GM12872 (cell line): ENCODE measurements at regions not wholly inside any gene's neighbourhood (a gene's known extent, or its start where the extent isn't known, plus 50 kb on each side); places are given as distances from the start of the nearest gene placed in this dataset.

Experiments used
- TF ChIP-seq, protein P1 (sequence below): IDR thresholded peaks from 3 replicates; pipeline ENCODE4 v1.5.1; 2011; ENCODE audit warnings: low read depth, mild to moderate bottlenecking, low read length, moderate library complexity; ENCODE audit not compliant: insufficient read depth

- TF ChIP-seq, protein P1, sequence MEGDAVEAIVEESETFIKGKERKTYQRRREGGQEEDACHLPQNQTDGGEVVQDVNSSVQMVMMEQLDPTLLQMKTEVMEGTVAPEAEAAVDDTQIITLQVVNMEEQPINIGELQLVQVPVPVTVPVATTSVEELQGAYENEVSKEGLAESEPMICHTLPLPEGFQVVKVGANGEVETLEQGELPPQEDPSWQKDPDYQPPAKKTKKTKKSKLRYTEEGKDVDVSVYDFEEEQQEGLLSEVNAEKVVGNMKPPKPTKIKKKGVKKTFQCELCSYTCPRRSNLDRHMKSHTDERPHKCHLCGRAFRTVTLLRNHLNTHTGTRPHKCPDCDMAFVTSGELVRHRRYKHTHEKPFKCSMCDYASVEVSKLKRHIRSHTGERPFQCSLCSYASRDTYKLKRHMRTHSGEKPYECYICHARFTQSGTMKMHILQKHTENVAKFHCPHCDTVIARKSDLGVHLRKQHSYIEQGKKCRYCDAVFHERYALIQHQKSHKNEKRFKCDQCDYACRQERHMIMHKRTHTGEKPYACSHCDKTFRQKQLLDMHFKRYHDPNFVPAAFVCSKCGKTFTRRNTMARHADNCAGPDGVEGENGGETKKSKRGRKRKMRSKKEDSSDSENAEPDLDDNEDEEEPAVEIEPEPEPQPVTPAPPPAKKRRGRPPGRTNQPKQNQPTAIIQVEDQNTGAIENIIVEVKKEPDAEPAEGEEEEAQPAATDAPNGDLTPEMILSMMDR = no peak
Observed at GRCh38 chr2:119078796-119079195, 79.8 kb downstream of the C1QL2 start.

DNA sequence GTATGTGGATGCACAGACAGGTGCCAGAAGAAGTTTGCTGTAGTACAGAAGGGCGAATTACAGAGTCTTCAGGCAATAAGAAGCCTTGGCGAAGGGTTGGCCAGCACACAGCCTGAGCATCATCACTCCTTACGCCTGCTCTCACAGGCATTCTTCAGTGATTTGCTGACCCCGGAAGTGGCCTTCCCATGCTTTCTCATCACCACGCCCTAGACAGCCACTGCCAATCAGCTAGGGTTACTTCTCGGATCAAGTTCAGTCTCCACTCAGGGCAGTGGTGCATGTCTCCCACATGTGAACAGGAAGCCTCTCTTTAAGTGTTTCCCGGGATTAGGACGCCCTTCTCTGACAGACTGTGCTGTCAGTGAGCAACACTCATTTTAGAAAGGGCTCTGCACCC lies 81.8 kb downstream of the C1QL2 start:
- TF ChIP-seq, protein P1 = no peak

DNA sequence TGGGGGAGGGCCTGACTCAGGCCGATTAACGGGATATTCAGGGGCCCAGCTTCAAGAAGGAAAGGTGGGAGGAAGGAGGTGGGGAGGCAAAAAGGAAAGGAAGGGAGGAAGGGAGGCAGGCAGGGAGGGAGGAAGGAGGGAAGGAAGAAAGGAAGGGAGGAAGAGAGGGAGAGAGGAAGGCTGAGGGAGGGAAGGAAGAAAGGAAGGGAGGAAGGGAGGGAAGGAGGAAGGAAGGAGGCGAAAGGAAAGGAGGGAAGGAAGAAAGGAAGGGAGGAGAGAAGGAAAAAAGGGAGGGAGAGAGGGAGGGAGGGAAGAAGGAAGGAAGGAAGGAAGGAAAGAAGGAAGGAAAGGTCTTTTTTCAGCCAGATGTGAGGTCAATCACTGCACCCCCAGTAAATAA lies 85.3 kb downstream of the C1QL2 start:
- TF ChIP-seq, protein P1 = no peak

- TF ChIP-seq, protein P1 = no peak
Observed at GRCh38 chr2:119071476-119071875, 87.1 kb downstream of the C1QL2 start.

DNA sequence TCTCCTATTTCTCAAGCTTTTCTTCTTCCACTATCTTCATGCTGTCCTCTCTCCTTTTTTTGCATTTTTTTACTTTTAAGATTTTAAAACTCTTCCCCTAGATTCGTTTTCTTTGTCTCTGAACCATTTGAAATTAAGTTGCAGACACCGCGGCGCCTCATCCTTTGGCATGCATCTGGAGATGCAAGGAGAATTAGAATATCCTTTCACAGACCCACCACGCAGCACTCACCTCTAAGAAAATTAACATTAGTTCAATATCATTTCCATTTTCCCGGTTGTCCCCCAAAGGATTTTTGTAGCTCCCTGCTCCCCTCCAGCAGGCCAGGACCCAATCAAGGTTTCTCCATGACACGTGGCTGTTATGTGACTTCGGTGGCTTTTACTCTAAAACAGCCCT lies 88.8 kb downstream of the C1QL2 start:
- TF ChIP-seq, protein P1 = no peak

GRCh38 chr2:119068154-119068725 lies 90.3 kb downstream of the C1QL2 start:
- TF ChIP-seq, protein P1 = no peak

DNA sequence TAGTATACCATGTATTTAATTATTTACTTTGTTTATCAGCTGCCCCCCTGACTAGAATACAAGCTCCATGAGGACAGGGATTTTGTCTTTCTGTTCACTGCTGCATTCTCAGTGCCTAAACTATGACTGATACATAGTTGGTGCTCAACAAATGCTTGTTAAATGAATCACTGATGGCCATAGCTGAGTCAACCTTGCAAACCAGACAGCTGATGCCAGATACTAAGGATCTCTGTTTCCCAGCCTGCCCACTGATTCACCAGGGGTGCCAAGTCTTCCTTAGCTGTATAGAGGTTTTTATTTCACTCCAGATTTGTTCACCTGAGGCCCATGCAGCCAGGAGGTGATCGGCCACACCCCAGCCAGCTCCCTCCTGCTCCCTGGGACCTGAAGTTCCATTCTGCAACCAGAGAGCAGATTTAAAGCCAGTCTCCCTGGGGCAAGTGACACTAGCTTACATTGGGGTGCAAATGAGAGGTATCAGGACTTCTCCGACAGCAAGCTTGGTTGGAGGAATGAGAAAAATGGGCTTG lies 92.2 kb downstream of the C1QL2 start:
- TF ChIP-seq, protein P1 = no peak
